Smooth muscle cell (in vitro differentiated cells): ENCODE measurements at regions not wholly inside any gene's neighbourhood (a gene's known extent, or its start where the extent isn't known, plus 50 kb on each side); places are given as distances from the start of the nearest gene placed in this dataset.

Source experiments
- DNase-seq: peaks from one replicate; lab custom pipeline; 2025; ENCODE audit not compliant: unreplicated experiment; lab: John Stamatoyannopoulos, UW
- H2AFZ ChIP-seq: fragments of 200-600 bp; sonication (generic); 2 replicates; pipeline ENCODE4 v1.6.0; 2016; ENCODE audit warnings: antibody characterized with exemption, low read depth, mild to moderate bottlenecking
- H3F3A ChIP-seq: fragments of 200-600 bp; sonication (generic); 2 replicates; pipeline ENCODE4 v1.6.0; 2017; ENCODE audit warnings: antibody characterized with exemption, low read depth
- H3K27ac ChIP-seq: fragments of 200-600 bp; sonication (generic); 2 replicates; pipeline ENCODE4 v1.5.1; 2016; ENCODE audit warnings: low read depth, mild to moderate bottlenecking
- H3K27me3 ChIP-seq: fragments of 200-600 bp; sonication (generic); 2 replicates; pipeline ENCODE4 v1.6.1; 2016; ENCODE audit warnings: low read depth, mild to moderate bottlenecking
- H3K36me3 ChIP-seq: fragments of 200-600 bp; sonication (generic); 2 replicates; pipeline ENCODE4 v1.5.1; 2016; ENCODE audit warnings: low read depth
- H3K4me1 ChIP-seq: fragments of 200-600 bp; sonication (generic); 2 replicates; pipeline ENCODE4 v1.5.1; 2016; ENCODE audit warnings: low read depth
- H3K4me2 ChIP-seq: fragments of 200-600 bp; sonication (generic); 2 replicates; pipeline ENCODE4 v1.6.0; 2016; ENCODE audit warnings: mild to moderate bottlenecking
- H3K4me3 ChIP-seq: fragments of 200-600 bp; sonication (generic); 2 replicates; pipeline ENCODE4 v1.5.1; 2016; ENCODE audit warnings: mild to moderate bottlenecking
- H3K79me2 ChIP-seq: fragments of 200-600 bp; sonication (generic); 2 replicates; pipeline ENCODE4 v1.6.0; 2016; ENCODE audit warnings: low read depth, mild to moderate bottlenecking
- H3K9ac ChIP-seq: fragments of 200-600 bp; sonication (generic); 2 replicates; pipeline ENCODE4 v1.6.0; 2016; ENCODE audit warnings: low read depth
- H3K9me3 ChIP-seq: fragments of 200-600 bp; sonication (generic); replicated peaks from 2 replicates; pipeline ENCODE4 v1.5.1; 2016; ENCODE audit warnings: low read depth
- H4K20me1 ChIP-seq: fragments of 200-600 bp; sonication (generic); 2 replicates; pipeline ENCODE4 v1.6.0; 2016; ENCODE audit warnings: low read depth
- CTCF ChIP-seq: fragments of 200-600 bp; sonication (generic); IDR thresholded peaks from 2 replicates; pipeline ENCODE4 v1.5.1; 2017; ENCODE audit warnings: borderline replicate concordance, mild to moderate bottlenecking, antibody characterized with exemption; ENCODE audit not compliant: insufficient read depth, poor library complexity, severe bottlenecking
- WGBS: methylation state at CpG from one replicate; pipeline ENCODE4 v1.1.7; 2016; ENCODE audit warnings: low lambda C conversion rate; 5-methylcytosine and 5-hydroxymethylcytosine counted together

GRCh38 chr18:65429601-65430000 is 321.2 kb upstream of the CDH7 start:
- DNase-seq, result no peak
- Histone ChIP-seq H2AFZ (no peak overlapping the region), H3K9ac (no peak overlapping the region), H3K4me2 (no peak overlapping the region), H3K27ac (no peak overlapping the region), H4K20me1 (no peaks in the 10 kb centered on the region), H3K36me3 (no peaks in the 10 kb centered on the region), H3K27me3 (no peaks in the 10 kb centered on the region), H3K4me1 (no peaks in the 10 kb centered on the region), H3F3A (no peaks in the 10 kb centered on the region), H3K79me2 (no peaks in the 10 kb centered on the region), H3K4me3 (no peak overlapping the region), H3K9me3 (no peaks in the 10 kb centered on the region)
- 87% methylated on average over 4 of the region's 4 CpGs for WGBS
- TF ChIP-seq CTCF, result no peak

- TF ChIP-seq CTCF, result no peak
- 95% methylated on average over 3 of the region's 3 CpGs for WGBS
- H2AFZ ChIP-seq, result no peak overlapping the region
These were observed 325.4 kb upstream of the CDH7 start for GRCh38 chr18:65425366-65425765.

DNA sequence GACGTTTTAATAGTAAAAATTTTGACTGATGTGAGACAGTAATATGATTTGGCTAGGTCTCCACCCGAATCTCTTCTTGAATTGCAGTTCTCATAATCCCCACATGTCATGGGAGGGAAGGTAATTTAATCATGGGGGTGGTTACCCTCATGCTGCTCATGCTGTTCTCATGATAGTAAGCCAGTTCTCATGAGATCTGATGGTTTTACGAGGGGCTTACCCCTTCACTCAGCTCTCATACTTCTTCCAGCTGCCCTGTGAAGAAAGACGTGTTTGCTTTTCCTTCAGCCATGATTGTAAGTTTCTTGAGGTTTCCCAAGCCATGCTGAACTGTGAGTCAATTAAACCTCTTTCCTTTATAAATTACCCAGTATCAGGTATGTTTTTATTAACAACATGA is 327.0 kb upstream of the CDH7 start:
- no peak for DNase-seq
- Histone ChIP-seq H4K20me1 (no peaks in the 10 kb centered on the region), H3K4me2 (no peak overlapping the region), H3K36me3 (no peaks in the 10 kb centered on the region), H3K9ac (no peak overlapping the region), H3K27me3 (no peaks in the 10 kb centered on the region), H3K4me3 (no peak overlapping the region), H3K4me1 (no peaks in the 10 kb centered on the region), H3K9me3 (peaks cover 5% of the 10 kb centered on the region), H3K79me2 (no peaks in the 10 kb centered on the region), H2AFZ (no peak overlapping the region), H3K27ac (no peak overlapping the region), H3F3A (no peaks in the 10 kb centered on the region)
- WGBS, result 83% methylated on average over 4 of the region's 4 CpGs
- no peak for TF ChIP-seq CTCF

More at GRCh38 chr18:65425366-65425765, 325.4 kb upstream of the CDH7 start:
- no peaks in the 10 kb centered on the region for H3K4me1 ChIP-seq
- H3K4me3 ChIP-seq, result no peak overlapping the region
- peaks cover 5% of the 10 kb centered on the region for H3K9me3 ChIP-seq
- H3K79me2 ChIP-seq, result no peaks in the 10 kb centered on the region
- no peaks in the 10 kb centered on the region for H3K36me3 ChIP-seq
- H3K4me2 ChIP-seq, result no peak overlapping the region
- H3K9ac ChIP-seq, result no peak overlapping the region
- DNase-seq, result no peak
- no peaks in the 10 kb centered on the region for H3F3A ChIP-seq
- H3K27ac ChIP-seq, result no peak overlapping the region
- no peaks in the 10 kb centered on the region for H3K27me3 ChIP-seq
- no peaks in the 10 kb centered on the region for H4K20me1 ChIP-seq

DNA sequence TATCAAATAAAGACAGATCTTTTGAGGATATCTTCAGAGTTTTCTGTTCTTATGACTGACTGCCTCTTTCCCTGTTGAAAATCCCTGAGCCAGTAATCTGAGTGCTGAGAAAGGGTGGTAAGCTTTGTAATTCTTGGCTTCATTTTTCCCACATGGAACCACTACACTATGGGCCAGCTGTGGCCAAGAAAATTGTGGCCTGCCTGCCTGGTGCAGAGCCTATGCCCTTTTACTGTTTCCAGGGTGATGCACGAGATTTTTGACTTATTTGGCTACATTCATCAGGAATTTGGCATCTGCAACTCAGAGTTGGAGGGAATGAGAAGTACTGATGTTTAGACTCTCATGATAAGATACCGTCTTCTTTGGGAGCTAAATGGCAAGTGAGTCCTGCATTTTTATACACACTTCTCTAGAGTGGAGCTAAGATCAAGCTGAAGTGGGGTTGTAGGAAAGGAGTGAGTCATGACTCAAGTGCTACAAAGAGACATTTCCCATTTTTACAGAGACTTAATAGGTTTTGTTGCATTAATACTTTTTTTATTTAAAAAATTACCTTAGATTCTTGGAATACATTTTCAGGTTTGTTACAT is 328.2 kb upstream of the CDH7 start:
- H2AFZ ChIP-seq, result no peak overlapping the region
- peaks cover 5% of the 10 kb centered on the region for H3K9me3 ChIP-seq
- H4K20me1 ChIP-seq, result no peaks in the 10 kb centered on the region
- H3K36me3 ChIP-seq, result no peaks in the 10 kb centered on the region
- H3K4me2 ChIP-seq, result no peak overlapping the region
- no peak overlapping the region for H3K4me3 ChIP-seq
- H3K9ac ChIP-seq, result no peak overlapping the region
- TF ChIP-seq CTCF, result no peak
- no peak overlapping the region for H3K27ac ChIP-seq
- no peak for DNase-seq
- no peaks in the 10 kb centered on the region for H3K4me1 ChIP-seq
- H3F3A ChIP-seq, result no peaks in the 10 kb centered on the region
- H3K79me2 ChIP-seq, result no peaks in the 10 kb centered on the region
- WGBS, result 84% methylated on average over 2 of the region's 2 CpGs
- H3K27me3 ChIP-seq, result no peaks in the 10 kb centered on the region
